Mammary epithelial cell (primary cell): ENCODE measurements at regions not wholly inside any gene's neighbourhood (a gene's known extent, or its start where the extent isn't known, plus 50 kb on each side); places are given as distances from the start of the nearest gene placed in this dataset.

Experiments
- CTCF ChIP-seq, 2 donors: IDR thresholded peaks in 1 of 2; conservative IDR thresholded peaks in 1 of 2; 2 replicates each; pipeline ENCODE4 v1.5.1; 2011 to 2012; ENCODE audit warnings: inconsistent platforms in 2 of 2, low read length in 2 of 2, mild to moderate bottlenecking in 2 of 2, control low read depth in 1 of 2, low read depth in 1 of 2; ENCODE audit not compliant: insufficient read depth in 1 of 2; ENCODE audit errors: extremely low read depth in 1 of 2
- EZH2 ChIP-seq: IDR thresholded peaks from 2 replicates; pipeline ENCODE4 v1.6.1; 2012; ENCODE audit warnings: low read length, inconsistent platforms, borderline replicate concordance

GRCh38 chr12:115820656-115821055 is 456.8 kb downstream of the MED13L start:
- no peak for TF ChIP-seq CTCF (conservative IDR thresholded peaks at IDR 0.05 in 1 of 2, IDR thresholded peaks at IDR 0.05 in 1 of 2; ENCODE audit: extremely low read depth in 1 of 2, insufficient read depth in 1 of 2, low read depth in 1 of 2, low read length in 2 of 2)
- TF ChIP-seq EZH2, result no peak
